ENCODE measurements at regions not wholly inside any gene's neighbourhood (a gene's known extent, or its start where the extent isn't known, plus 50 kb on each side); places are given as distances from the start of the nearest gene placed in this dataset.
A peak's percentile ranks its signal among the peaks of the same experiment; 100 is the strongest.

- Histone ChIP-seq H3K27ac (replicated peaks in 1 of 4) (peak overlapping the region; percentile 96 to 99 (median 98)), H3K27me3 (no peaks in the 10 kb centered on the region), H3K4me1 (peaks cover 47 to 98% (median 95%) of the 10 kb centered on the region in 4 donors), H3K4me3 (no peak overlapping the region), H3K9me3 (no peaks in the 10 kb centered on the region), H3K36me3 (peaks cover 0 to 5% (median 0%) of the 10 kb centered on the region in 4 donors)
- intact Hi-C loops (cut with DNase I), result no loop called here
- WGBS, result 93% methylated on average over 12 of the region's 12 CpGs
- no peak for DNase-seq (ENCODE audit: extremely low spot score)
- TF ChIP-seq CTCF (IDR thresholded peaks at IDR 0.05), result no peak
- no peak for TF ChIP-seq EP300 (IDR thresholded peaks at IDR 0.05)
- TF ChIP-seq POLR2AphosphoS5 (IDR thresholded peaks at IDR 0.05), result no peak
- no peak for TF ChIP-seq POLR2A (IDR thresholded peaks at IDR 0.05; ENCODE audit: low read depth)
Observed at GRCh38 chr17:77418609-77419008, 277.8 kb downstream of the SEC14L1 start.

DNA sequence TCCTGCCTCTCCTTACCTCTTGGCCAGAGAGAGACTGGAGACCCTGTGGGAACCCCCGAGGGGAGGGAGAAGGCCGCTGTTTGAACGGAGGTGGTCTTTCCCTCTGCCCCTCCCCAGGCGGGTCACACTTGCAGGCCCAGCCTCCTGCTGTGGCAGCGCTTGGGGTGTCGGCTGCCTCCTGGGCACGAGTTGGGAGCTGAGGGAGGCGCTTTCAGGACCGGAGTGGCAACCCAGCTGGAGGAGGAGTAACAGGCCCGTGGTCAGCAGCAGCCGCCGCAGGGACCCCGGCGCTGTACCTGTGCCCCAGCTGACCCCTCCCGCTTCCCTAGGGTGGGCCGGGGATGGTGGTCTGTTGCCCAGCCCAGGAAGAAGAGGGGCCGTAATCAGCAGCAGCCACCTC is 278.3 kb downstream of the SEC14L1 start:
- intact Hi-C loops (cut with DNase I), result no loop called here
- H3K4me1 ChIP-seq, result peaks cover 51 to 98% (median 96%) of the 10 kb centered on the region in 4 donors
- WGBS, result 70% methylated on average over 13 of the region's 17 CpGs

DNA sequence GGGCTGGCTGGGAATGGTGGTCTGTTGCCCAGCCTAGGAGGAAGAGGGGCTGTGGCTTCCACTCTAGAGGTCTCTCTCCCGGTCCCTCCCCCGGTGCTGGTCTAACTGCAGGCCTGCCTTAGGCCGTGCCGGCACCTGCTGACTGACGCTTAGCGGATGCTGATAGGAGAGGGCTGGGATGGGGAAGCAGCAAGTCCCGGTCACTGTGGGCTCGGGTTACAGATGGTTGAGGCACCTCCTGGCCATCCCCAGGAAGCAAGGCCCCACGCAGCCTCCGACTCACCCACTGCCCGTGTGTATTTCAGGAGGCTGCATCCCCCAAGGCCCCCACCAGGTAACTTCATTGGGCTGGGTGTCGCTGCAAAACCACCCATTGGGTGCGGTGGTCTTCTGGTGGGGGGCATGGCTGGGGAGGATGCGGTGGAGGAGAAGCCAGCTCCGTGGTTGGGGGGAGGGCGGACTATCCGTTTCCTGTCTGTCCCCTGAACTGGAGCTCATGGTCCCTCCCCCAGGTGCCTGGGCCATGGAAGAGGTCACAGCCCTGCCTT is 278.9 kb downstream of the SEC14L1 start:
- intact Hi-C loops (cut with DNase I), result no loop called here
- Histone ChIP-seq H3K4me3 (no peak overlapping the region), H3K4me1 (peaks cover 57 to 100% (median 100%) of the 10 kb centered on the region in 4 donors), H3K27ac (replicated peaks in 1 of 4) (peak overlapping the region; percentile 96 to 99 (median 98)), H3K36me3 (peaks cover 0 to 5% (median 0%) of the 10 kb centered on the region in 4 donors), H3K9me3 (no peaks in the 10 kb centered on the region), H3K27me3 (no peaks in the 10 kb centered on the region)
- 60% methylated on average over 12 of the region's 17 CpGs for WGBS
- TF ChIP-seq POLR2A (IDR thresholded peaks at IDR 0.05; ENCODE audit: low read depth), result no peak
- TF ChIP-seq POLR2AphosphoS5 (IDR thresholded peaks at IDR 0.05), result no peak
- no peak for TF ChIP-seq EP300 (IDR thresholded peaks at IDR 0.05)
- TF ChIP-seq CTCF (IDR thresholded peaks at IDR 0.05), result no peak
- no peak for DNase-seq (ENCODE audit: extremely low spot score)

More for the DNA sequence above, 278.3 kb downstream of the SEC14L1 start:
- no peak overlapping the region for H3K4me3 ChIP-seq
- peak overlapping the region; percentile 96 to 99 (median 98) for H3K27ac ChIP-seq (replicated peaks in 1 of 4)
- peaks cover 0 to 5% (median 0%) of the 10 kb centered on the region in 4 donors for H3K36me3 ChIP-seq
- no peaks in the 10 kb centered on the region for H3K27me3 ChIP-seq
- TF ChIP-seq CTCF (IDR thresholded peaks at IDR 0.05), result no peak
- TF ChIP-seq POLR2A (IDR thresholded peaks at IDR 0.05; ENCODE audit: low read depth), result no peak
- no peak for TF ChIP-seq EP300 (IDR thresholded peaks at IDR 0.05)
- TF ChIP-seq POLR2AphosphoS5 (IDR thresholded peaks at IDR 0.05), result no peak
- H3K9me3 ChIP-seq, result no peaks in the 10 kb centered on the region
- no peak for DNase-seq (ENCODE audit: extremely low spot score)

DNA sequence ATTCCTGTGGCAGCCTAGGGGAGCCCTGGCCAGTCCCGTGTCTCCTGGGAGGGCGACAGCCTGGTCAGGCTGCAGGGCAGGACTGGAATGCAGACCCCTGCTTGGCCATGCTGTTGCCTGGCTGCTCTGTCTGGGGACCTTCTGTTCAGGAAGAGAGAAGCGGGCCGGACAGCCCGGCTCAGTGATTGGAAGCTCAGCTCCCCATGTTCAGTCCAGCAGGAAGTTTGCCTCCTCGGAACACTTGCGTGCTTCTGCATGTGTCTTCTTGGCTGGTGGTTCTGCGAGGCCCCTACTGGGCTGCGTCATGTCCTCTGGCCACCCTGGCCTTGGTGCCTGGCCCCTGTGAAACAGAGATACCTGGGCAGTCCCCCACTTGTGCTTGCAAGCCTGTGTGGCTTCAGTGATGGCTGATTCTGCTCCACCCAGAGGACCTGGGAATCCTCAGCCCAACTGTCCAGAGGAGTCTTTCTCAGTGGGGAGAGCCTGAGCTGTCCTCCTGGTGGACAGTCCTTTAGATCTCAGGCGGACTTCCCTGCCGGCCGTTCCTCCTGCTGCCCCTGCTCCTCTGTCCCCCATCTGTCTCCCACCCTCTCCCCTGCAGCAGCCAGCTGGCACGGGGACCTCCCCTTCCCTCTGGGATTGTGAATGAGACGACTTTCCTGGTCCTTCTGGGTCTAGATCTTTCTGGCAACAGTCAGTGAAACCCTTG is 279.5 kb downstream of the SEC14L1 start:
- H3K9me3 ChIP-seq, result no peaks in the 10 kb centered on the region
- no peaks in the 10 kb centered on the region for H3K27me3 ChIP-seq
- peaks cover 0 to 5% (median 0%) of the 10 kb centered on the region in 4 donors for H3K36me3 ChIP-seq
- 22% methylated on average over 5 of the region's 14 CpGs for WGBS
- H3K27ac ChIP-seq (replicated peaks in 1 of 4), result peak overlapping the region; percentile 96 to 99 (median 98)
- TF ChIP-seq CTCF (IDR thresholded peaks at IDR 0.05) (peak in 1 of 3 experiments; percentile 27), POLR2AphosphoS5 (IDR thresholded peaks at IDR 0.05) (peak in 1 of 2 donors; percentile 25), POLR2A (IDR thresholded peaks at IDR 0.05; ENCODE audit: low read depth) (no peak), EP300 (IDR thresholded peaks at IDR 0.05) (no peak)
- no peak for DNase-seq (ENCODE audit: extremely low spot score)
- intact Hi-C loops (cut with DNase I), result no loop called here
- peak overlapping the region in 1 of 4 donors; percentile 2 for H3K4me3 ChIP-seq
- H3K4me1 ChIP-seq, result peaks cover 63 to 100% (median 100%) of the 10 kb centered on the region in 4 donors
